K562 (cell line): ENCODE measurements at regions not wholly inside any gene's neighbourhood (a gene's known extent, or its start where the extent isn't known, plus 50 kb on each side); places are given as distances from the start of the nearest gene placed in this dataset.

ENCODE experiments used
- ATAC-seq: fragments of 200-7000 bp; cut with Tn5 transposase; 3 replicates; pipeline ENCODE4 v1.9.1; 2020; ENCODE audit warnings: moderate library complexity
- BruUV-seq: library from RNA; stranded (reverse); fragments of 400-500 nt; replicated peaks from 2 replicates; lab custom pipeline; 2021; lab: Mats Ljungman, UMichigan
- CTCF ChIA-PET: fragments of 300-600 bp; formaldehyde crosslinking; extraction: SDS; loops from one replicate; lab custom pipeline; 2021; ENCODE audit warnings: low intra/inter-chr PET ratio; lab: Yijun Ruan, JAX
- POLR2A ChIA-PET: fragments of 300-600, 350-650 bp; sonication (Branson Sonifier 250); formaldehyde crosslinking; extraction: SDS; loops from one replicate; lab custom pipeline; 2021; ENCODE audit warnings: antibody characterized with exemption, inconsistent platforms; lab: Yijun Ruan, JAX
- DNase-seq, 4 experiments: peaks; one replicate each; pipeline versions ENCODE4 v3.0.0 to v3.0.0-alpha.2; 2011 to 2018; ENCODE audit warnings: low spot score in 3 of 4, mixed read lengths in 3 of 4; ENCODE audit errors: extremely low read depth in 1 of 4
- FAIRE-seq: peaks from 2 replicates; lab custom pipeline; 2011; peaks lifted over from hg19 to GRCh38; lab: Jason Lieb, UNC
- H2AFZ ChIP-seq: 2 replicates; pipeline ENCODE4 v1.6.0; 2011; ENCODE audit warnings: low read depth, low read length, control low read depth, inconsistent platforms
- H3K27ac ChIP-seq: fragments of 200-600 bp; 3 replicates; pipeline ENCODE4 v1.8.0; 2011; ENCODE audit warnings: low read depth, mild to moderate bottlenecking, control low read depth, inconsistent platforms, low read length, moderate library complexity, mixed read lengths; ENCODE audit errors: extremely low read depth
- H3K27me3 ChIP-seq, 2 experiments: fragments of 300-600 bp in 1 of 2; 2 replicates in 1 of 2; 3 replicates in 1 of 2; pipeline versions ENCODE4 v1.6.0 to v1.8.0; 2011; ENCODE audit warnings: inconsistent platforms in 2 of 2, low read length in 2 of 2, mild to moderate bottlenecking in 1 of 2, mixed read lengths in 1 of 2, moderate library complexity in 1 of 2; ENCODE audit not compliant: control insufficient read depth in 2 of 2, insufficient read depth in 2 of 2
- H3K36me3 ChIP-seq: fragments of 300-600 bp; 3 replicates; pipeline ENCODE4 v1.8.0; 2011; ENCODE audit warnings: mild to moderate bottlenecking, low read length, inconsistent platforms; ENCODE audit not compliant: control insufficient read depth, insufficient read depth
- H3K4me1 ChIP-seq, 2 experiments: fragments of 200-600 bp in 1 of 2; replicated peaks in 1 of 2; 2 replicates in 1 of 2; 3 replicates in 1 of 2; pipeline versions ENCODE4 v1.5.1 to v1.8.0; 2011; ENCODE audit warnings: inconsistent platforms in 2 of 2, low read length in 2 of 2, mild to moderate bottlenecking in 1 of 2, mixed read lengths in 1 of 2, moderate library complexity in 1 of 2; ENCODE audit not compliant: control insufficient read depth in 2 of 2, insufficient read depth in 2 of 2
- H3K4me2 ChIP-seq: 2 replicates; pipeline ENCODE4 v1.6.1; 2011; ENCODE audit warnings: low read length, control low read depth, inconsistent platforms, mixed read lengths; ENCODE audit not compliant: insufficient read depth
- H3K4me3 ChIP-seq: fragments of 200-600 bp; sonication (generic), shearing (Covaris generic); 2 replicates; pipeline ENCODE4 v1.5.1; 2016; ENCODE audit warnings: control low read depth, inconsistent platforms
- H3K79me2 ChIP-seq: fragments of 200-600 bp; 3 replicates; pipeline ENCODE4 v1.8.0; 2011; ENCODE audit warnings: low read length, inconsistent platforms; ENCODE audit not compliant: control insufficient read depth, insufficient read depth
- H3K9ac ChIP-seq, 2 experiments: 2 replicates each; pipeline versions ENCODE4 v1.6.0 to v1.6.1; 2011; ENCODE audit warnings: low read depth in 2 of 2, low read length in 2 of 2, control low read depth in 1 of 2, inconsistent platforms in 1 of 2, mild to moderate bottlenecking in 1 of 2, mixed read lengths in 1 of 2; ENCODE audit not compliant: insufficient read depth in 1 of 2
- H3K9me1 ChIP-seq: one replicate; pipeline ENCODE4 v1.6.0; 2011; ENCODE audit warnings: inconsistent platforms, mild to moderate bottlenecking, low read length, moderate library complexity; ENCODE audit not compliant: control insufficient read depth, insufficient read depth
- H3K9me3 ChIP-seq: replicated peaks from 2 replicates; pipeline ENCODE4 v1.5.1; 2011; ENCODE audit warnings: low read depth, low read length, inconsistent platforms; ENCODE audit not compliant: control insufficient read depth, insufficient read depth
- H4K20me1 ChIP-seq: replicated peaks from 2 replicates; pipeline ENCODE4 v1.6.1; 2011; ENCODE audit warnings: low read length, inconsistent platforms, mixed read lengths; ENCODE audit not compliant: control insufficient read depth, insufficient read depth
- BHLHE40 ChIP-seq: IDR thresholded peaks from 2 replicates; pipeline ENCODE4 v1.6.1; 2011; ENCODE audit warnings: low read length, improper control_type of control experiment
- PCBP2 ChIP-seq: fragments of 200-400 bp; formaldehyde crosslinking; IDR thresholded peaks from 2 replicates; pipeline ENCODE4 v1.6.1; 2018; ENCODE audit warnings: low read length, low read depth, mild to moderate bottlenecking, moderate library complexity; ENCODE audit not compliant: poor library complexity, severe bottlenecking
- RBM15 ChIP-seq: fragments of 200-400 bp; formaldehyde crosslinking; IDR thresholded peaks from 2 replicates; pipeline ENCODE4 v1.6.1; 2018; ENCODE audit warnings: mild to moderate bottlenecking, low read length, moderate library complexity; ENCODE audit not compliant: insufficient read depth
- THRAP3 ChIP-seq: fragments of 450-650 bp; IDR thresholded peaks from 2 replicates; pipeline ENCODE4 v1.6.1; 2016; ENCODE audit warnings: mild to moderate bottlenecking, inconsistent platforms, borderline replicate concordance
- ZC3H11A ChIP-seq: IDR thresholded peaks from 2 replicates; pipeline ENCODE4 v1.6.1; 2012; ENCODE audit warnings: low read depth, low read length, improper control_type of control experiment
- ZFPM2 ChIP-seq: fragments of 250-450 bp; sonication (Bioruptor Pico); IDR thresholded peaks from 2 replicates; pipeline ENCODE4 v1.5.1; 2022; ENCODE audit warnings: mild to moderate bottlenecking
- ZNF431 ChIP-seq: sonication (generic); formaldehyde crosslinking; IDR thresholded peaks from 2 replicates; pipeline ENCODE4 v1.8.0; 2022; ENCODE audit warnings: mild to moderate bottlenecking, missing genetic modification reagents
- WGBS: fragments of 100-300 bp; shearing (Covaris generic); methylation state at CpG from one replicate; pipeline ENCODE4 v1.1.6; 2016; ENCODE audit warnings: low coverage, mixed read lengths; ENCODE audit not compliant: insufficient coverage; ENCODE audit errors: missing lambda C conversion rate; 5-methylcytosine and 5-hydroxymethylcytosine counted together
- in situ Hi-C: fragments of 300-500 bp; cut with MboI; formaldehyde crosslinking; loops from 4 replicates; pipeline ENCODE4 v1.15.0; 2018; ENCODE audit warnings: inconsistent platforms, mixed read lengths
- intact Hi-C: fragments of 100-400 bp; cut with micrococcal nuclease; formaldehyde crosslinking; loops from 2 replicates; pipeline ENCODE4 v1.14.2; 2022
- TF ChIP-seq, protein P1 (sequence below): fragments of 250-450 bp; sonication (Bioruptor Pico); IDR thresholded peaks from 2 replicates; pipeline ENCODE4 v1.5.0; 2021; ENCODE audit warnings: mild to moderate bottlenecking, moderate library complexity
- TF ChIP-seq, protein P2 (sequence below): fragments of 450-650 bp; formaldehyde crosslinking; IDR thresholded peaks from 2 replicates; pipeline ENCODE4 v1.4.0; 2020; ENCODE audit warnings: mild to moderate bottlenecking
- TF ChIP-seq, protein P3 (sequence below): sonication (generic); formaldehyde crosslinking; IDR thresholded peaks from 2 replicates; pipeline ENCODE4 v1.8.0; 2022; ENCODE audit warnings: mild to moderate bottlenecking, missing genetic modification reagents
- TF ChIP-seq, protein P4 (sequence below): conservative IDR thresholded peaks from 2 replicates; pipeline ENCODE4 v1.6.1; 2011; ENCODE audit warnings: low read depth, mild to moderate bottlenecking, low read length; ENCODE audit not compliant: control insufficient read depth
- TF ChIP-seq, protein P5 (sequence below): fragments of 250-450 bp; sonication (Bioruptor Pico); IDR thresholded peaks from 2 replicates; pipeline ENCODE4 v1.4.0; 2020
- TF ChIP-seq, protein P6 (sequence below): fragments of 450-650 bp; formaldehyde crosslinking; IDR thresholded peaks from 2 replicates; pipeline ENCODE4 v1.4.0; 2020; ENCODE audit warnings: mild to moderate bottlenecking, mixed read lengths

DNA sequence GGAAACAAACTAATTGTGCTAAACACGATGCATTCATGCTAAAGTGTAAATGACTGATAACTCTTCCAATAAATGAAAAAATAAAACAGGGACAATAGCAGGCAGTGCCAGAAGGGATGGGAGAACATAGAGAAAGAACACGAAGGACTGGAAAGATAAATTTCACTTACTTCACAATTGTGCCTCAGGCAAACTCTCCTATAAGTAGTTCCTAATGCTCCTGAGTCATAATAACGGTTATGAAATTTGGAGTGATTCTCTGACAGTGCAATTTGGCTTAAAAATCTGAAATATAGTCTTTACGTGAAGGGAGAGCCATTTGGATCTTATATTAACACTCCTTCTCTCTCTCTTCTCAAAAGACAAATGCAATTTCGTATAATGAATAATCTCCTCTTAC is 2218.5 kb downstream of the MAT2B start:
- POLR2A ChIA-PET: no interaction called here
- Histone ChIP-seq H3K9me3 (no peaks in the 10 kb centered on the region), H2AFZ (no peak overlapping the region), H3K9ac (no peak overlapping the region), H3K9me1 (no peaks in the 10 kb centered on the region), H3K4me3 (no peak overlapping the region), H3K4me2 (no peak overlapping the region), H3K79me2 (no peaks in the 10 kb centered on the region), H3K4me1 (no peaks in the 10 kb centered on the region), H3K27me3 (no peaks in the 10 kb centered on the region), H4K20me1 (no peaks in the 10 kb centered on the region), H3K27ac (no peak overlapping the region), H3K36me3 (no peaks in the 10 kb centered on the region)
- ATAC-seq (no peak), FAIRE-seq (no peak), DNase-seq (no peak)
- 0% methylated on average over 5 of the region's 5 CpGs for WGBS
- intact Hi-C loops: no loop called here
- CTCF ChIA-PET: no interaction called here
- BruUV-seq: no TSS peak
- in situ Hi-C loops: no loop called here
- TF ChIP-seq ZNF431 (CRISPR knock-in tag) (no peak), THRAP3 (no peak), ZC3H11A (no peak), ZFPM2 (no peak), BHLHE40 (no peak), PCBP2 (no peak), RBM15 (no peak)
- TF ChIP-seq, protein P1, sequence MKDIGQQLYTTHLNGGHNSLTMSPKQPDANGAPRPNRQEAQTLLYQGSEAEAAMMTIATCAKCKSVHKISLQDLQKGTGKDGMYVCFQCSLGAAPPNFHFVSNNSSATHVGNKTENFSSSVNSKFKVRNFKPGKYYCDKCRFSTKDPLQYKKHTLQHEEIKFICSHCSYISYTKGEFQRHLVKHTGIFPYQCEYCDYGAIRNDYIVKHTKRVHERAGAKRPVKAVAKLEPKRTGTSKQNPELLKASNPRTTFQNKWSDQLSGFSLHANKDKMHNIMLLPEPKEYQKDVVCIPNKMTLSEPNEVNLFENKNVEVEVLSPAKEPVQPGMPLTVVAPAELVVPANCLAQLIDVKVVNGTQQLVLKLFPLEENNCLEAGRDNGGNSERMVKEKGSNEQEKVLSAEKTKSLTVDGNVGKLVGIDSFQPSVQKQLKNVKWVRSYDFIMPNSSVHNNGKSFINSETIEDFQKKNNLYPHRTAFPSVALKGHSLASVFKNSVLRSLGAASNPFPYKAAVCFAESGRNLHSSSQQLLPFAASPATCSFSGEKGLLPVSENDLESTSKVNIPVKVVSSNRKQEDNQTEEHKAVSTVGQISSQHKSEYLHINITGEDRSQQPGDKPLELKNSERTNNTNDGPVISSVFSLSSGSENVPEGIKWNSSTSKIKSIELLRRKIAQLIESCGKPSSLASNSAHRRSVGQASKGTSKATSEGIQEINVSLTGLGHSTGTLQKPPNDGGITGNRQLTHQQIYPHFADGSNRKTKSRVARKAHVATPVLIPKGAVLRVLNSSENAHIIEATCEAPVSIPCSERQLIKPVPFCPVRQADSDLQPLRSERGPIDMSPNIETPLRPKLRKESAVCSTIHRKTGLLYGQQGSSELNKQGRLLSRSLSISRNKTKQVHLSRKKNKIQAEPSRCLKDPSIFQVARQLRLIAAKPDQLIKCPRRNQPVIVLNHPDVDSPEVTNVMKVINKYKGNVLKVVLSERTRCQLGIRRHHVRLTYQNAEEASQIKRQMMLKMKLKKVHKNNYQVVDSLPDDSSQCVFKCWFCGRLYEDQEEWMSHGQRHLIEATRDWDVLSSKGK (CRISPR knock-in tag): no peak
- TF ChIP-seq, protein P2, sequence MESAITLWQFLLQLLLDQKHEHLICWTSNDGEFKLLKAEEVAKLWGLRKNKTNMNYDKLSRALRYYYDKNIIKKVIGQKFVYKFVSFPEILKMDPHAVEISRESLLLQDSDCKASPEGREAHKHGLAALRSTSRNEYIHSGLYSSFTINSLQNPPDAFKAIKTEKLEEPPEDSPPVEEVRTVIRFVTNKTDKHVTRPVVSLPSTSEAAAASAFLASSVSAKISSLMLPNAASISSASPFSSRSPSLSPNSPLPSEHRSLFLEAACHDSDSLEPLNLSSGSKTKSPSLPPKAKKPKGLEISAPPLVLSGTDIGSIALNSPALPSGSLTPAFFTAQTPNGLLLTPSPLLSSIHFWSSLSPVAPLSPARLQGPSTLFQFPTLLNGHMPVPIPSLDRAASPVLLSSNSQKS (CRISPR knock-in tag): no peak
- TF ChIP-seq, protein P3, sequence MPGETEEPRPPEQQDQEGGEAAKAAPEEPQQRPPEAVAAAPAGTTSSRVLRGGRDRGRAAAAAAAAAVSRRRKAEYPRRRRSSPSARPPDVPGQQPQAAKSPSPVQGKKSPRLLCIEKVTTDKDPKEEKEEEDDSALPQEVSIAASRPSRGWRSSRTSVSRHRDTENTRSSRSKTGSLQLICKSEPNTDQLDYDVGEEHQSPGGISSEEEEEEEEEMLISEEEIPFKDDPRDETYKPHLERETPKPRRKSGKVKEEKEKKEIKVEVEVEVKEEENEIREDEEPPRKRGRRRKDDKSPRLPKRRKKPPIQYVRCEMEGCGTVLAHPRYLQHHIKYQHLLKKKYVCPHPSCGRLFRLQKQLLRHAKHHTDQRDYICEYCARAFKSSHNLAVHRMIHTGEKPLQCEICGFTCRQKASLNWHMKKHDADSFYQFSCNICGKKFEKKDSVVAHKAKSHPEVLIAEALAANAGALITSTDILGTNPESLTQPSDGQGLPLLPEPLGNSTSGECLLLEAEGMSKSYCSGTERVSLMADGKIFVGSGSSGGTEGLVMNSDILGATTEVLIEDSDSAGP (CRISPR knock-in tag): no peak
- TF ChIP-seq, protein P4, sequence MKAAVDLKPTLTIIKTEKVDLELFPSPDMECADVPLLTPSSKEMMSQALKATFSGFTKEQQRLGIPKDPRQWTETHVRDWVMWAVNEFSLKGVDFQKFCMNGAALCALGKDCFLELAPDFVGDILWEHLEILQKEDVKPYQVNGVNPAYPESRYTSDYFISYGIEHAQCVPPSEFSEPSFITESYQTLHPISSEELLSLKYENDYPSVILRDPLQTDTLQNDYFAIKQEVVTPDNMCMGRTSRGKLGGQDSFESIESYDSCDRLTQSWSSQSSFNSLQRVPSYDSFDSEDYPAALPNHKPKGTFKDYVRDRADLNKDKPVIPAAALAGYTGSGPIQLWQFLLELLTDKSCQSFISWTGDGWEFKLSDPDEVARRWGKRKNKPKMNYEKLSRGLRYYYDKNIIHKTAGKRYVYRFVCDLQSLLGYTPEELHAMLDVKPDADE: no peak
- TF ChIP-seq, protein P5, sequence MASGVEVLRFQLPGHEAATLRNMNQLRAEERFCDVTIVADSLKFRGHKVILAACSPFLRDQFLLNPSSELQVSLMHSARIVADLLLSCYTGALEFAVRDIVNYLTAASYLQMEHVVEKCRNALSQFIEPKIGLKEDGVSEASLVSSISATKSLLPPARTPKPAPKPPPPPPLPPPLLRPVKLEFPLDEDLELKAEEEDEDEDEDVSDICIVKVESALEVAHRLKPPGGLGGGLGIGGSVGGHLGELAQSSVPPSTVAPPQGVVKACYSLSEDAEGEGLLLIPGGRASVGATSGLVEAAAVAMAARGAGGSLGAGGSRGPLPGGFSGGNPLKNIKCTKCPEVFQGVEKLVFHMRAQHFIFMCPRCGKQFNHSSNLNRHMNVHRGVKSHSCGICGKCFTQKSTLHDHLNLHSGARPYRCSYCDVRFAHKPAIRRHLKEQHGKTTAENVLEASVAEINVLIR (CRISPR knock-in tag): no peak
- TF ChIP-seq, protein P6, sequence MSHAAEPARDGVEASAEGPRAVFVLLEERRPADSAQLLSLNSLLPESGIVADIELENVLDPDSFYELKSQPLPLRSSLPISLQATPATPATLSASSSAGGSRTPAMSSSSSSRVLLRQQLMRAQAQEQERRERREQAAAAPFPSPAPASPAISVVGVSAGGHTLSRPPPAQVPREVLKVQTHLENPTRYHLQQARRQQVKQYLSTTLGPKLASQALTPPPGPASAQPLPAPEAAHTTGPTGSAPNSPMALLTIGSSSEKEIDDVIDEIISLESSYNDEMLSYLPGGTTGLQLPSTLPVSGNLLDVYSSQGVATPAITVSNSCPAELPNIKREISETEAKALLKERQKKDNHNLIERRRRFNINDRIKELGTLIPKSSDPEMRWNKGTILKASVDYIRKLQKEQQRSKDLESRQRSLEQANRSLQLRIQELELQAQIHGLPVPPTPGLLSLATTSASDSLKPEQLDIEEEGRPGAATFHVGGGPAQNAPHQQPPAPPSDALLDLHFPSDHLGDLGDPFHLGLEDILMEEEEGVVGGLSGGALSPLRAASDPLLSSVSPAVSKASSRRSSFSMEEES (CRISPR knock-in tag): no peak
